Prostate gland (tissue), 2 donors: ENCODE measurements at regions not wholly inside any gene's neighbourhood (a gene's known extent, or its start where the extent isn't known, plus 50 kb on each side); places are given as distances from the start of the nearest gene placed in this dataset.

Experiments used
- DNase-seq: peaks from one replicate; pipeline ENCODE4 v3.0.0-alpha.2; 2019; ENCODE audit warnings: low spot score
- H3K27ac ChIP-seq, 2 donors: fragments of 200-600 bp; sonication (generic); 2 replicates each; pipeline ENCODE4 v1.5.1; 2017 to 2019
- H3K27me3 ChIP-seq: fragments of 200-600 bp; sonication (generic); replicated peaks from 2 replicates; pipeline ENCODE4 v1.5.1; 2019; ENCODE audit not compliant: insufficient read depth
- H3K36me3 ChIP-seq, 2 donors: fragments of 200-600 bp; sonication (generic); 1 replicate in 1 of 2; 2 replicates in 1 of 2; pipeline versions ENCODE4 v1.5.1 to v1.8.1; 2017 to 2019
- H3K4me1 ChIP-seq: fragments of 200-600 bp; sonication (generic); replicated peaks from 2 replicates; pipeline ENCODE4 v1.5.1; 2019
- H3K4me3 ChIP-seq, 2 donors: fragments of 200-600 bp; sonication (generic); 2 replicates each; pipeline ENCODE4 v1.5.1; 2017 to 2019
- H3K9me3 ChIP-seq: fragments of 200-600 bp; sonication (generic); 2 replicates; pipeline ENCODE4 v1.5.1; 2017
- CTCF ChIP-seq, 4 experiments: fragments of 200-600 bp in 2 of 4; fragments of 450-650 bp in 2 of 4; sonication (generic) in 2 of 4; IDR thresholded peaks; 1 replicate in 3 of 4; 2 replicates in 1 of 4; pipeline ENCODE4 v1.5.1; 2016 to 2019; ENCODE audit warnings: antibody characterized with exemption in 4 of 4, mild to moderate bottlenecking in 2 of 4, moderate library complexity in 2 of 4
- POLR2A ChIP-seq: fragments of 450-650 bp; IDR thresholded peaks from one replicate; pipeline ENCODE4 v1.6.1; 2016; ENCODE audit warnings: antibody characterized with exemption, mild to moderate bottlenecking
- POLR2AphosphoS5 ChIP-seq: sonication (generic); formaldehyde crosslinking; IDR thresholded peaks from one replicate; pipeline ENCODE4 v1.6.1; 2017; ENCODE audit warnings: antibody characterized with exemption
- WGBS: methylation state at CpG from one replicate; pipeline ENCODE4 v1.1.5; 2018; 5-methylcytosine and 5-hydroxymethylcytosine counted together
- intact Hi-C: fragments of 100-400 bp; cut with DNase I; formaldehyde crosslinking; loops from one replicate; pipeline ENCODE4 v1.14.2; 2022

GRCh38 chr1:95402780-95403179 lies 168.8 kb downstream of the RWDD3 start:
- Histone ChIP-seq H3K9me3 (no peaks in the 10 kb centered on the region), H3K27me3 (no peaks in the 10 kb centered on the region), H3K36me3 (no peaks in the 10 kb centered on the region), H3K4me1 (no peaks in the 10 kb centered on the region), H3K4me3 (no peak overlapping the region), H3K27ac (no peak overlapping the region)
- DNase-seq: no peak
- intact Hi-C loops: no loop called here
- 89% methylated on average over 2 of the region's 2 CpGs for WGBS
- TF ChIP-seq POLR2A (no peak), POLR2AphosphoS5 (no peak), CTCF (IDR thresholded peaks at IDR 0.05) (no peak)

DNA sequence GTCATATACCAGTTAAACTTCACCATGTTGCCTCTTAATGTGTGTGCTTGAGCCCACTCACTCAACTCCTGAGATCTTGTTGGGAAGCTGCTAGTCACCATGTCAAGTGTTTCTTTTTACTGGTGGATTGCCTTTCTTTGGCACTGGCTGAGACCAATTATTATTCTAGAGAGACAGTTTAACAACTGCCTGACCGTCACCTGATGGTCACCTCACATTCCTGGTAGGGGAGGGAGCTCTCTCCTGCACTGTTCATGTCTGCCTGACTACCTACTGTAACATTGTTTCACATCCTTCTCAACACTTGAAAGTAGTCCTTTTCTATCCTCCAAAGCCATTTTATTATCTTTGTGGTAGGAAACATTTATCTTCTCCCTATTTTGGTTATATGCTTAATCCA lies 172.3 kb downstream of the RWDD3 start:
- Histone ChIP-seq H3K9me3 (no peaks in the 10 kb centered on the region), H3K4me3 (no peak overlapping the region), H3K4me1 (no peaks in the 10 kb centered on the region), H3K27ac (no peak overlapping the region), H3K27me3 (no peaks in the 10 kb centered on the region), H3K36me3 (no peaks in the 10 kb centered on the region)
- WGBS: 71% methylated on average over 1 of the region's 1 CpG
- DNase-seq: no peak
- TF ChIP-seq POLR2A: no peak
- TF ChIP-seq CTCF (IDR thresholded peaks at IDR 0.05): no peak
- TF ChIP-seq POLR2AphosphoS5: no peak
- intact Hi-C loops: no loop called here

DNA sequence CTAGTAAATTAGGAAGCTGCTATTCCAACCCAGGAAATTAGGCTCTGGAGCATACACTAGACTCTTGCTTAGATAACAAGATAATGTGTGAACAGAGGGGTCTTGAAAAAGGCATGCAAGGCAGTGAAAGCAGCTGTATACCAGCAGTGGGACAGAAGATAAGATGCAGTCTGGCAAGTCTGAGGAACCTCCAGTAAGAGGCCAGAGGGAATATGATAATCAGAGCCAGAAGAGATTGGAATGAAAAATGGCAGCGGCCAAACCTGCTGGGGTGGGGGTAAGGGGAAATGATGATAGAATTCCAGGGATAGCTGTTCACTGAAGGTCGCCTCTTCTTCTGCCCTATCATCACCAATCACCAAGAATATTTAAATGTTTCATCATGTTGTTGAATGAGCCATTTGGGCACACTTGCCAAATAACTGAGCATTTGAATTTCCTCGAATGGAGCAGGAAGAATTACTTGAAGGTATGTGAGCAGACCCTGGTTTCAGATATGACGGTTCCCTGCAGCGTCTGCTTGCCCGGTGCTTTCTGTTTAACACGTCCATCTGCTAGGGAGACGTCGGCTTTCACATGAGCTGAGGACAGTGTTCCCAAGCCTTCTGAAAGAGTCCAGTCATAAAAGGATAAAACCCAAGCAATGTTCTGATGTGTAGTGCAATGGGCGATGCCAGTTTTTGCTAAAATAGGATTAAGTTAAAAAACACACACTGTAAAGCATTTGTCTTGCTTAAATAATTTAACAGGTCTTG lies 173.3 kb downstream of the RWDD3 start:
- intact Hi-C loops: no loop called here
- H3K9me3 ChIP-seq: no peaks in the 10 kb centered on the region
- no peak for DNase-seq
- WGBS: 44% methylated on average over 10 of the region's 10 CpGs
- no peak overlapping the region for H3K4me3 ChIP-seq
- H3K36me3 ChIP-seq: no peaks in the 10 kb centered on the region
- no peak for TF ChIP-seq POLR2A
- TF ChIP-seq CTCF (IDR thresholded peaks at IDR 0.05): no peak
- TF ChIP-seq POLR2AphosphoS5: no peak
- no peaks in the 10 kb centered on the region for H3K27me3 ChIP-seq
- H3K27ac ChIP-seq: no peak overlapping the region
- H3K4me1 ChIP-seq: no peaks in the 10 kb centered on the region

GRCh38 chr1:95407886-95408291 lies 173.9 kb downstream of the RWDD3 start:
- Histone ChIP-seq H3K27ac (no peak overlapping the region), H3K27me3 (no peaks in the 10 kb centered on the region), H3K9me3 (no peaks in the 10 kb centered on the region), H3K4me1 (no peaks in the 10 kb centered on the region), H3K36me3 (no peaks in the 10 kb centered on the region), H3K4me3 (no peak overlapping the region)
- no peak for DNase-seq
- WGBS: 49% methylated on average over 8 of the region's 8 CpGs
- intact Hi-C loops: no loop called here
- TF ChIP-seq POLR2AphosphoS5 (no peak), CTCF (IDR thresholded peaks at IDR 0.05) (no peak), POLR2A (no peak)

- WGBS: 16% methylated on average over 4 of the region's 4 CpGs
- H3K27me3 ChIP-seq: no peaks in the 10 kb centered on the region
- H3K4me3 ChIP-seq: no peak overlapping the region
- H3K27ac ChIP-seq: no peak overlapping the region
- H3K9me3 ChIP-seq: no peaks in the 10 kb centered on the region
- no peak for TF ChIP-seq CTCF (IDR thresholded peaks at IDR 0.05)
- TF ChIP-seq POLR2A: no peak
- TF ChIP-seq POLR2AphosphoS5: no peak
- no peak for DNase-seq
- no peaks in the 10 kb centered on the region for H3K36me3 ChIP-seq
- H3K4me1 ChIP-seq: no peaks in the 10 kb centered on the region
- intact Hi-C loops: no loop called here
Observed at GRCh38 chr1:95408507-95409136, 174.6 kb downstream of the RWDD3 start.
